H9 (cell line): ENCODE measurements at regions not wholly inside any gene's neighbourhood (a gene's known extent, or its start where the extent isn't known, plus 50 kb on each side); places are given as distances from the start of the nearest gene placed in this dataset.

Experiments used
- DNase-seq: peaks from one replicate; pipeline ENCODE4 v3.0.0-alpha.2; 2017
- H2AFZ ChIP-seq: one replicate; pipeline ENCODE4 v1.6.1; 2013; ENCODE audit warnings: mild to moderate bottlenecking, low read length, control low read depth, moderate library complexity
- H2AK5ac ChIP-seq: 2 replicates; pipeline ENCODE4 v1.6.1; 2013; ENCODE audit warnings: low read length, control low read depth, mixed read lengths; ENCODE audit not compliant: insufficient read length
- H2BK120ac ChIP-seq: one replicate; pipeline ENCODE4 v1.6.1; 2013; ENCODE audit warnings: low read depth, mild to moderate bottlenecking, low read length, control low read depth, inconsistent platforms; ENCODE audit not compliant: poor library complexity, severe bottlenecking
- H2BK12ac ChIP-seq: 2 replicates; pipeline ENCODE4 v1.6.1; 2013; ENCODE audit warnings: low read length, control low read depth, mixed read lengths, low read depth; ENCODE audit not compliant: insufficient read length
- H2BK15ac ChIP-seq: 2 replicates; pipeline ENCODE4 v1.6.1; 2013; ENCODE audit warnings: low read depth, low read length, control low read depth
- H2BK20ac ChIP-seq: one replicate; pipeline ENCODE4 v1.6.1; 2013; ENCODE audit warnings: low read depth, mild to moderate bottlenecking, low read length, control low read depth, inconsistent platforms; ENCODE audit not compliant: poor library complexity, severe bottlenecking
- H2BK5ac ChIP-seq: 2 replicates; pipeline ENCODE4 v1.6.1; 2013; ENCODE audit warnings: low read length, control low read depth, mixed read lengths; ENCODE audit not compliant: insufficient read length
- H3K14ac ChIP-seq: 2 replicates; pipeline ENCODE4 v1.6.1; 2013; ENCODE audit warnings: low read length, control low read depth; ENCODE audit not compliant: insufficient read depth
- H3K18ac ChIP-seq: 2 replicates; pipeline ENCODE4 v1.6.1; 2013; ENCODE audit warnings: low read depth, mild to moderate bottlenecking, mixed read lengths, low read length, control low read depth; ENCODE audit not compliant: insufficient read length
- H3K23ac ChIP-seq: 2 replicates; pipeline ENCODE4 v1.6.1; 2013; ENCODE audit warnings: low read length, control low read depth, mixed read lengths, low read depth; ENCODE audit not compliant: insufficient read length
- H3K23me2 ChIP-seq: 2 replicates; pipeline ENCODE4 v1.6.1; 2013; ENCODE audit warnings: low read depth, mild to moderate bottlenecking, mixed read lengths, low read length, control low read depth; ENCODE audit not compliant: insufficient read length, poor library complexity, severe bottlenecking
- H3K27ac ChIP-seq: 2 replicates; pipeline ENCODE4 v1.5.1; 2013; ENCODE audit warnings: low read length, control low read depth, mixed read lengths, low read depth; ENCODE audit not compliant: insufficient read length
- H3K27me3 ChIP-seq: 2 replicates; pipeline ENCODE4 v1.6.1; 2013; ENCODE audit warnings: low read length, control low read depth, inconsistent platforms; ENCODE audit not compliant: insufficient read depth
- H3K4ac ChIP-seq: 2 replicates; pipeline ENCODE4 v1.6.1; 2013; ENCODE audit warnings: low read depth, mild to moderate bottlenecking, control low read depth, inconsistent platforms, low read length, moderate library complexity
- H3K4me1 ChIP-seq: 2 replicates; pipeline ENCODE4 v1.6.1; 2013; ENCODE audit warnings: low read length, control low read depth, inconsistent platforms; ENCODE audit not compliant: insufficient read depth
- H3K4me2 ChIP-seq: 2 replicates; pipeline ENCODE4 v1.6.1; 2013; ENCODE audit warnings: low read length, control low read depth, mixed read lengths; ENCODE audit not compliant: insufficient read length, insufficient read depth
- H3K56ac ChIP-seq: 2 replicates; pipeline ENCODE4 v1.6.1; 2013; ENCODE audit warnings: low read depth, mild to moderate bottlenecking, mixed read lengths, low read length, control low read depth; ENCODE audit not compliant: insufficient read length
- H3K79me1 ChIP-seq: 2 replicates; pipeline ENCODE4 v1.6.1; 2013; ENCODE audit warnings: low read depth, mild to moderate bottlenecking, moderate library complexity, low read length, control low read depth, inconsistent platforms; ENCODE audit not compliant: insufficient read depth, poor library complexity, severe bottlenecking
- H3K79me2 ChIP-seq: 2 replicates; pipeline ENCODE4 v1.6.1; 2013; ENCODE audit warnings: low read length, control low read depth, inconsistent platforms; ENCODE audit not compliant: insufficient read depth
- H3K9ac ChIP-seq: 2 replicates; pipeline ENCODE4 v1.6.1; 2013; ENCODE audit warnings: low read length, control low read depth, mixed read lengths; ENCODE audit not compliant: insufficient read length; ENCODE audit errors: extremely low read depth
- H3K9me3 ChIP-seq: one replicate; pipeline ENCODE4 v1.6.1; 2013; ENCODE audit warnings: low read depth, low read length, inconsistent platforms; ENCODE audit not compliant: control insufficient read depth
- H3T11ph ChIP-seq: one replicate; pipeline ENCODE4 v1.6.1; 2013; ENCODE audit warnings: mild to moderate bottlenecking, low read length, control low read depth, inconsistent platforms
- H4K20me1 ChIP-seq: one replicate; pipeline ENCODE4 v1.6.1; 2013; ENCODE audit not compliant: control insufficient read depth, insufficient read length, insufficient read depth
- H4K5ac ChIP-seq: 2 replicates; pipeline ENCODE4 v1.6.1; 2013; ENCODE audit warnings: low read depth, mild to moderate bottlenecking, mixed read lengths, low read length, control low read depth; ENCODE audit not compliant: insufficient read length
- H4K8ac ChIP-seq: replicated peaks from 2 replicates; pipeline ENCODE4 v1.6.1; 2013; ENCODE audit warnings: low read length, control low read depth, mixed read lengths, low read depth; ENCODE audit not compliant: insufficient read length
- H4K91ac ChIP-seq: 2 replicates; pipeline ENCODE4 v1.6.1; 2013; ENCODE audit warnings: low read depth, mild to moderate bottlenecking, moderate library complexity, mixed read lengths, low read length, control low read depth; ENCODE audit not compliant: insufficient read length
- H3K27ac Mint-ChIP-seq, 3 experiments: 2 replicates in 2 of 3; 3 replicates in 1 of 3; pipeline ENCODE4 v1.8.0; 2020 to 2021; ENCODE audit warnings: mixed read lengths in 3 of 3, mild to moderate bottlenecking in 1 of 3, moderate library complexity in 1 of 3
- H3K27me3 Mint-ChIP-seq: 2 replicates; pipeline ENCODE4 v1.8.0; 2021; ENCODE audit warnings: low read depth, mild to moderate bottlenecking, moderate library complexity, mixed read lengths
- H3K36me3 Mint-ChIP-seq, 3 experiments: 2 replicates in 2 of 3; 3 replicates in 1 of 3; pipeline ENCODE4 v1.8.0; 2020 to 2021; ENCODE audit warnings: low read depth in 3 of 3, mixed read lengths in 3 of 3; ENCODE audit not compliant: insufficient read depth in 1 of 3
- H3K4me1 Mint-ChIP-seq, 2 experiments: 2 replicates each; pipeline ENCODE4 v1.8.0; 2020; ENCODE audit warnings: mixed read lengths in 2 of 2
- H3K4me3 Mint-ChIP-seq, 2 experiments: 2 replicates in 1 of 2; 3 replicates in 1 of 2; pipeline ENCODE4 v1.8.0; 2020 to 2021; ENCODE audit warnings: mild to moderate bottlenecking in 2 of 2, mixed read lengths in 2 of 2, moderate library complexity in 1 of 2
- H3K9me3 Mint-ChIP-seq, 2 experiments: 2 replicates in 1 of 2; 3 replicates in 1 of 2; pipeline ENCODE4 v1.8.0; 2020; ENCODE audit warnings: mild to moderate bottlenecking in 2 of 2, mixed read lengths in 2 of 2, moderate library complexity in 1 of 2
- WGBS: extraction: QIAGEN DNeasy Blood & Tissue Kit; methylation state at CpG from one replicate; pipeline ENCODE4 v1.1.7; 2013; ENCODE audit warnings: missing lambda C conversion rate, low lambda C conversion rate, mixed read lengths; ENCODE audit not compliant: insufficient read length; ENCODE audit errors: extremely low coverage; 5-methylcytosine and 5-hydroxymethylcytosine counted together
- TF ChIP-seq, protein P1 (sequence below): fragments of 200-600 bp; sonication (generic); conservative IDR thresholded peaks from 3 replicates; pipeline ENCODE4 v1.8.0; 2021; ENCODE audit warnings: antibody characterized with exemption, mild to moderate bottlenecking

DNA sequence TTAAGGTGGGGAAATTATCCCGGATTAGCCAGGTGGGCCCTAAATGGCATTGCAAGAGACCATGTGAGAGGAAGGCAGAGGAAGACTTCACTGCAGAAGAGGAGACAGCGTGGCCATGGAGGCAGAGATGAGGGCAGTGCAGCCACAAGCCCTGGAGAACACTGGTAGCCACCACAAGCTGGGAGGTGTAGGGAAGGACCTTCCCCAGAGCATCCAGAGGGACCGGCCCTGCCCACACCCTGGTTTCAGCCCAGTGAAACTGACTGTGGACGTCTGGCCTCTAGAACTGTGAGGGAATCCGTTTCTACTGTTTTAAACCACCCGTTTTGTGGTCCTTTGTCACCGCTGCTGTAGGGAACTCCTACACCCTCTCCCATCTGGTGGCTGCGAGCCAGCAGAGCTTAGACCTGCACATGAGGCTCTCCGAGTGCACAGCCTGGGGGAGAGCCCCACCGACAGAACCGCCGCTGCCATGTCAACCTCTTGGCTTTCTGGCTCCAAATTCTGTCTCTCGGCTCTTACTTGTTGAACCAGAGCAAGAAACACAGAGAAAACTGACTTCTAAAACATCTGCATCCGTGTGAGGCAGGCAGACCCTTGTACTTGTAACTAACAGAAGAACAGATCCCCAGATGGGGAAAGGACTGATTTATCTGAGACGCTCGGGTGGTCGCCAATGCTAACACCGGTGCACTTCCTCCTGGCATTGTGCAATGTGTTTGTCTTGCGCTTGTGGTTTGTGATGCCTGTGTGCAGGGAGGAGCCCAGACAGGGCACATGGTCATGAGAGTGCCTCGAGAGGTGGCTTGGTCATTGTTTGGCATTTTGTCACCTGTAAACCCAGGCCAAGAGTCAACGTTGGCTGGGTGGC lies 90.8 kb upstream of the TMPRSS2 start:
- Histone ChIP-seq H3K18ac (no peak overlapping the region), H3K4me2 (no peak overlapping the region), H2BK120ac (no peak overlapping the region), H2BK12ac (no peak overlapping the region), H4K8ac (no peak overlapping the region), H3T11ph (no peak overlapping the region), H3K23me2 (no peaks in the 10 kb centered on the region), H3K9me3 (no peaks in the 10 kb centered on the region), H3K27ac (no peak overlapping the region), H2BK15ac (no peak overlapping the region), H3K79me2 (no peaks in the 10 kb centered on the region), H2AFZ (no peak overlapping the region), H4K5ac (no peak overlapping the region), H3K4ac (no peak overlapping the region), H3K14ac (no peak overlapping the region), H3K79me1 (no peaks in the 10 kb centered on the region), H3K9ac (no peak overlapping the region), H3K27me3 (no peaks in the 10 kb centered on the region), H2AK5ac (no peak overlapping the region), H3K56ac (no peak overlapping the region), H3K4me1 (peaks cover 3% of the 10 kb centered on the region), H2BK20ac (no peak overlapping the region), H4K91ac (no peak overlapping the region), H3K23ac (no peak overlapping the region), H2BK5ac (no peak overlapping the region), H4K20me1 (no peaks in the 10 kb centered on the region)
- no peak for DNase-seq
- Mint-ChIP-seq H3K27me3 (peaks cover 32% of the 10 kb centered on the region), H3K4me1 (peaks cover 13 to 25% of the 10 kb centered on the region in 2 experiments), H3K27ac (no peak overlapping the region; a peak in 1 of 7 replicates), H3K4me3 (no peak overlapping the region), H3K9me3 (no peaks in the 10 kb centered on the region; a peak in 1 of 5 replicates), H3K36me3 (no peaks in the 10 kb centered on the region)
- no CpG with 5 or more reads among the region's 21 CpGs for WGBS
- TF ChIP-seq, protein P1, sequence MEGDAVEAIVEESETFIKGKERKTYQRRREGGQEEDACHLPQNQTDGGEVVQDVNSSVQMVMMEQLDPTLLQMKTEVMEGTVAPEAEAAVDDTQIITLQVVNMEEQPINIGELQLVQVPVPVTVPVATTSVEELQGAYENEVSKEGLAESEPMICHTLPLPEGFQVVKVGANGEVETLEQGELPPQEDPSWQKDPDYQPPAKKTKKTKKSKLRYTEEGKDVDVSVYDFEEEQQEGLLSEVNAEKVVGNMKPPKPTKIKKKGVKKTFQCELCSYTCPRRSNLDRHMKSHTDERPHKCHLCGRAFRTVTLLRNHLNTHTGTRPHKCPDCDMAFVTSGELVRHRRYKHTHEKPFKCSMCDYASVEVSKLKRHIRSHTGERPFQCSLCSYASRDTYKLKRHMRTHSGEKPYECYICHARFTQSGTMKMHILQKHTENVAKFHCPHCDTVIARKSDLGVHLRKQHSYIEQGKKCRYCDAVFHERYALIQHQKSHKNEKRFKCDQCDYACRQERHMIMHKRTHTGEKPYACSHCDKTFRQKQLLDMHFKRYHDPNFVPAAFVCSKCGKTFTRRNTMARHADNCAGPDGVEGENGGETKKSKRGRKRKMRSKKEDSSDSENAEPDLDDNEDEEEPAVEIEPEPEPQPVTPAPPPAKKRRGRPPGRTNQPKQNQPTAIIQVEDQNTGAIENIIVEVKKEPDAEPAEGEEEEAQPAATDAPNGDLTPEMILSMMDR = no peak
